H1 (cell line): ENCODE measurements at regions not wholly inside any gene's neighbourhood (a gene's known extent, or its start where the extent isn't known, plus 50 kb on each side); places are given as distances from the start of the nearest gene placed in this dataset.

ENCODE experiments used
- CTCF ChIA-PET: fragments of 300-600 bp; sonication (Branson Sonifier 250); formaldehyde crosslinking; loops from one replicate; lab custom pipeline; 2021; ENCODE audit not compliant: partially characterized antibody; lab: Charles Lee
- POLR2A ChIA-PET: fragments of 300-600 bp; sonication (Branson Sonifier 250); formaldehyde crosslinking; loops from one replicate; lab custom pipeline; 2021; ENCODE audit warnings: inconsistent platforms; ENCODE audit not compliant: partially characterized antibody; lab: Charles Lee
- DNase-seq, 2 experiments: peaks; one replicate each; pipeline versions ENCODE4 v3.0.0 to v3.0.0-alpha.2; 2010 to 2022; ENCODE audit warnings: low spot score in 2 of 2, low read depth in 1 of 2, mixed read lengths in 1 of 2
- FAIRE-seq: peaks from 2 replicates; lab custom pipeline; 2011; peaks lifted over from hg19 to GRCh38; lab: Jason Lieb, UNC
- H2AFZ ChIP-seq: 2 replicates; pipeline ENCODE4 v1.8.1; 2012; ENCODE audit warnings: low read length, inconsistent platforms
- H2AK5ac ChIP-seq: 2 replicates; pipeline ENCODE4 v1.6.1; 2013; ENCODE audit warnings: low read depth, low read length
- H2BK120ac ChIP-seq: replicated peaks from 2 replicates; pipeline ENCODE3; 2013; ENCODE audit warnings: low read depth, low read length, inconsistent platforms
- H2BK12ac ChIP-seq: 2 replicates; pipeline ENCODE4 v1.6.1; 2013; ENCODE audit warnings: low read depth, low read length
- H2BK15ac ChIP-seq: 2 replicates; pipeline ENCODE4 v1.6.1; 2013; ENCODE audit warnings: low read length
- H2BK20ac ChIP-seq: 2 replicates; pipeline ENCODE4 v1.6.1; 2013; ENCODE audit warnings: low read length
- H2BK5ac ChIP-seq: 2 replicates; pipeline ENCODE4 v1.6.1; 2013; ENCODE audit warnings: low read depth, low read length
- H3K14ac ChIP-seq: 2 replicates; pipeline ENCODE4 v1.6.1; 2013; ENCODE audit warnings: inconsistent platforms; ENCODE audit not compliant: insufficient read length
- H3K18ac ChIP-seq: 2 replicates; pipeline ENCODE4 v1.6.1; 2013; ENCODE audit warnings: low read length; ENCODE audit errors: extremely low read depth
- H3K23ac ChIP-seq: 2 replicates; pipeline ENCODE4 v1.6.1; 2013; ENCODE audit warnings: inconsistent platforms; ENCODE audit not compliant: insufficient read length
- H3K23me2 ChIP-seq: 2 replicates; pipeline ENCODE4 v1.6.1; 2013; ENCODE audit warnings: low read depth, low read length
- H3K27ac ChIP-seq: 2 replicates; pipeline ENCODE4 v1.6.1; 2011; ENCODE audit warnings: low read depth, low read length, inconsistent platforms
- H3K27me3 ChIP-seq, 4 experiments: replicated peaks in 1 of 4; 1 replicate in 1 of 4; 2 replicates in 3 of 4; pipeline versions ENCODE4 v1.6.1 to v1.8.1; 2011 to 2013; ENCODE audit warnings: low read length in 3 of 4, mild to moderate bottlenecking in 3 of 4, inconsistent platforms in 2 of 4, mixed read lengths in 2 of 4, moderate library complexity in 1 of 4; ENCODE audit not compliant: control insufficient read depth in 3 of 4, insufficient read depth in 3 of 4; ENCODE audit errors: extremely low read depth in 1 of 4
- H3K36me3 ChIP-seq, 4 experiments: 2 replicates each; pipeline versions ENCODE4 v1.6.1 to v1.8.1; 2011 to 2013; ENCODE audit warnings: mild to moderate bottlenecking in 4 of 4, low read length in 3 of 4, moderate library complexity in 2 of 4, control low read depth in 1 of 4, inconsistent platforms in 1 of 4; ENCODE audit not compliant: insufficient read depth in 4 of 4, control insufficient read depth in 2 of 4
- H3K4ac ChIP-seq: replicated peaks from 2 replicates; pipeline ENCODE3; 2013; ENCODE audit warnings: low read length, low read depth, mixed read lengths, inconsistent platforms; ENCODE audit not compliant: insufficient read length
- H3K4me1 ChIP-seq, 4 experiments: replicated peaks in 1 of 4; 1 replicate in 1 of 4; 2 replicates in 3 of 4; pipeline versions ENCODE4 v1.6.1 to v1.8.1; 2011 to 2013; ENCODE audit warnings: low read length in 3 of 4, inconsistent platforms in 2 of 4, mixed read lengths in 1 of 4; ENCODE audit not compliant: insufficient read depth in 4 of 4, control insufficient read depth in 3 of 4
- H3K4me2 ChIP-seq, 2 experiments: 2 replicates each; pipeline versions ENCODE4 v1.6.1 to v1.8.1; 2011 to 2013; ENCODE audit warnings: low read depth in 2 of 2, low read length in 2 of 2, control low read depth in 1 of 2, inconsistent platforms in 1 of 2, mild to moderate bottlenecking in 1 of 2; ENCODE audit not compliant: insufficient read depth in 1 of 2
- H3K4me3 ChIP-seq, 4 experiments: fragments of 200-600, 300-600 bp in 1 of 4; sonication (generic), shearing (Covaris generic), sonication (Bioruptor Twin) in 1 of 4; 2 replicates each; pipeline versions ENCODE4 v1.5.1 to v1.8.1; 2011 to 2016; ENCODE audit warnings: low read length in 4 of 4, low read depth in 3 of 4, control low read depth in 2 of 4, inconsistent platforms in 2 of 4, mild to moderate bottlenecking in 2 of 4, mixed read lengths in 1 of 4, moderate library complexity in 1 of 4; ENCODE audit not compliant: insufficient read depth in 2 of 4; ENCODE audit errors: extremely low read depth in 1 of 4
- H3K56ac ChIP-seq: replicated peaks from 2 replicates; pipeline ENCODE3; 2013; ENCODE audit warnings: low read depth, mild to moderate bottlenecking, mixed read lengths, low read length, inconsistent platforms; ENCODE audit not compliant: insufficient read length
- H3K79me1 ChIP-seq: 2 replicates; pipeline ENCODE4 v1.6.1; 2013; ENCODE audit warnings: low read depth, low read length, control low read depth
- H3K79me2 ChIP-seq, 2 experiments: 2 replicates each; pipeline versions ENCODE4 v1.6.1 to v1.8.1; 2012 to 2013; ENCODE audit warnings: low read length in 2 of 2, mild to moderate bottlenecking in 2 of 2, inconsistent platforms in 1 of 2; ENCODE audit not compliant: insufficient read depth in 2 of 2, control insufficient read depth in 1 of 2
- H3K9ac ChIP-seq, 4 experiments: replicated peaks in 1 of 4; 1 replicate in 1 of 4; 2 replicates in 3 of 4; pipeline versions ENCODE4 v1.6.1 to v1.8.1; 2011 to 2013; ENCODE audit warnings: low read depth in 3 of 4, low read length in 3 of 4, control low read depth in 2 of 4, mild to moderate bottlenecking in 2 of 4, moderate library complexity in 2 of 4, inconsistent platforms in 1 of 4; ENCODE audit errors: extremely low read depth in 1 of 4
- H3K9me3 ChIP-seq, 2 experiments: 2 replicates each; pipeline versions ENCODE4 v1.6.1 to v1.8.1; 2012 to 2013; ENCODE audit warnings: mild to moderate bottlenecking in 2 of 2, moderate library complexity in 2 of 2, control low read depth in 1 of 2, inconsistent platforms in 1 of 2, low read depth in 1 of 2, low read length in 1 of 2, mixed read lengths in 1 of 2; ENCODE audit not compliant: insufficient read depth in 2 of 2
- H4K20me1 ChIP-seq, 2 experiments: replicated peaks in 1 of 2; 2 replicates each; pipeline versions ENCODE3 to v1.8.1; 2011 to 2013; ENCODE audit warnings: inconsistent platforms in 2 of 2, low read length in 2 of 2, mild to moderate bottlenecking in 1 of 2; ENCODE audit not compliant: insufficient read depth in 2 of 2, control insufficient read depth in 1 of 2
- H4K5ac ChIP-seq: 2 replicates; pipeline ENCODE4 v1.6.1; 2013; ENCODE audit warnings: low read length, low read depth, mixed read lengths, inconsistent platforms; ENCODE audit not compliant: insufficient read length
- H4K8ac ChIP-seq: 2 replicates; pipeline ENCODE4 v1.8.0; 2013; ENCODE audit warnings: mild to moderate bottlenecking, moderate library complexity, low read length, inconsistent platforms; ENCODE audit not compliant: insufficient read depth; ENCODE audit errors: extremely low read depth
- H4K91ac ChIP-seq: replicated peaks from 2 replicates; pipeline ENCODE3; 2013; ENCODE audit warnings: low read length, mixed read lengths, inconsistent platforms; ENCODE audit not compliant: insufficient read length
- BCL11A ChIP-seq, 2 experiments: IDR thresholded peaks; one replicate each; pipeline ENCODE4 v1.6.1; 2011; ENCODE audit warnings: low read depth in 2 of 2, low read length in 2 of 2, mild to moderate bottlenecking in 2 of 2
- whole genome bisulfite sequencing, 2 experiments: shearing (Covaris generic) in 1 of 2; methylation state at CpG; one replicate each; pipeline versions ENCODE4 v1.1.6 to v1.1.7; 2013 to 2015; ENCODE audit warnings: low lambda C conversion rate in 2 of 2, mixed read lengths in 2 of 2, inconsistent platforms in 1 of 2, low coverage in 1 of 2, missing lambda C conversion rate in 1 of 2; ENCODE audit not compliant: insufficient replicate concordance in 2 of 2, insufficient coverage in 1 of 2, insufficient read length in 1 of 2; ENCODE audit errors: extremely low coverage in 1 of 2, missing lambda C conversion rate in 1 of 2; 5-methylcytosine and 5-hydroxymethylcytosine counted together
- TF ChIP-seq, protein P1 (sequence below), 3 experiments: IDR thresholded peaks; 1 replicate in 2 of 3; 2 replicates in 1 of 3; pipeline versions ENCODE4 v1.5.1 to v1.6.1; 2011; ENCODE audit warnings: low read length in 3 of 3, mild to moderate bottlenecking in 3 of 3, inconsistent platforms in 2 of 3, low read depth in 1 of 3, moderate library complexity in 1 of 3; ENCODE audit not compliant: insufficient read depth in 1 of 3; ENCODE audit errors: control extremely low read depth in 1 of 3

- Histone ChIP-seq H3K4me1 (no peaks in the 10 kb centered on the region), H3K23ac (no peak overlapping the region), H3K14ac (no peak overlapping the region), H2AK5ac (no peak overlapping the region), H3K4me2 (no peak overlapping the region), H3K79me2 (no peaks in the 10 kb centered on the region), H2AFZ (peak overlapping the region; percentile 65; the same call in 1 of the 2 replicates), H4K91ac (no peak overlapping the region), H3K27ac (no peak overlapping the region), H3K4ac (no peak overlapping the region), H3K9me3 (no peaks in the 10 kb centered on the region), H3K56ac (no peak overlapping the region), H3K36me3 (no peaks in the 10 kb centered on the region), H2BK12ac (no peak overlapping the region)
- POLR2A ChIA-PET = no interaction called here
- no peak for DNase-seq
- TF ChIP-seq BCL11A (IDR thresholded peaks at IDR 0.05; ENCODE audit: low read depth in 2 of 2, low read length in 2 of 2) = no peak
- TF ChIP-seq, protein P1, sequence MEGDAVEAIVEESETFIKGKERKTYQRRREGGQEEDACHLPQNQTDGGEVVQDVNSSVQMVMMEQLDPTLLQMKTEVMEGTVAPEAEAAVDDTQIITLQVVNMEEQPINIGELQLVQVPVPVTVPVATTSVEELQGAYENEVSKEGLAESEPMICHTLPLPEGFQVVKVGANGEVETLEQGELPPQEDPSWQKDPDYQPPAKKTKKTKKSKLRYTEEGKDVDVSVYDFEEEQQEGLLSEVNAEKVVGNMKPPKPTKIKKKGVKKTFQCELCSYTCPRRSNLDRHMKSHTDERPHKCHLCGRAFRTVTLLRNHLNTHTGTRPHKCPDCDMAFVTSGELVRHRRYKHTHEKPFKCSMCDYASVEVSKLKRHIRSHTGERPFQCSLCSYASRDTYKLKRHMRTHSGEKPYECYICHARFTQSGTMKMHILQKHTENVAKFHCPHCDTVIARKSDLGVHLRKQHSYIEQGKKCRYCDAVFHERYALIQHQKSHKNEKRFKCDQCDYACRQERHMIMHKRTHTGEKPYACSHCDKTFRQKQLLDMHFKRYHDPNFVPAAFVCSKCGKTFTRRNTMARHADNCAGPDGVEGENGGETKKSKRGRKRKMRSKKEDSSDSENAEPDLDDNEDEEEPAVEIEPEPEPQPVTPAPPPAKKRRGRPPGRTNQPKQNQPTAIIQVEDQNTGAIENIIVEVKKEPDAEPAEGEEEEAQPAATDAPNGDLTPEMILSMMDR (IDR thresholded peaks at IDR 0.05; ENCODE audit: control extremely low read depth in 1 of 3, insufficient read depth in 1 of 3, low read depth in 1 of 3, low read length in 3 of 3) = peak in 1 of 3 experiments; percentile 10; a peak in 1 of 4 replicates
- TF ChIP-seq, all 59 proteins: peak for 1
- CTCF ChIA-PET = interaction anchor here (0.6 to 1.5 kb wide), 3 partner anchors 250 to 640 kb away, joined by 3 read pairs; no protein-coding TSS in a partner anchor
- H4K20me1 ChIP-seq = no peaks in the 10 kb centered on the region
- H4K5ac ChIP-seq = no peak overlapping the region
- H2BK20ac ChIP-seq = no peak overlapping the region
- H2BK15ac ChIP-seq = no peak overlapping the region
- H2BK5ac ChIP-seq = no peak overlapping the region
- H3K23me2 ChIP-seq = no peaks in the 10 kb centered on the region
- no peak overlapping the region for H3K4me3 ChIP-seq
- no peak overlapping the region for H3K9ac ChIP-seq
- no peaks in the 10 kb centered on the region for H3K79me1 ChIP-seq
- H3K18ac ChIP-seq = no peak overlapping the region
- H4K8ac ChIP-seq = no peak overlapping the region
- H3K27me3 ChIP-seq = no peaks in the 10 kb centered on the region
- 100% methylated on average over 1 of the region's 1 CpG; no CpG with 5 or more reads in 1 of the 2 experiments for WGBS, 2 experiments
- no peak overlapping the region for H2BK120ac ChIP-seq
- no peak for FAIRE-seq
Observed at GRCh38 chr2:78261454-78261853, 739.3 kb upstream of the LRRTM4 start.
